RWPE2 (cell line): ENCODE measurements at regions not wholly inside any gene's neighbourhood (a gene's known extent, or its start where the extent isn't known, plus 50 kb on each side); places are given as distances from the start of the nearest gene placed in this dataset.

ENCODE experiments used
- ATAC-seq: fragments of 200-7000 bp; cut with Tn5 transposase; 3 replicates; pipeline ENCODE4 v1.9.1; 2021; ENCODE audit warnings: low read depth
- DNase-seq: peaks from one replicate; pipeline ENCODE4 v3.0.0-alpha.2; 2020; ENCODE audit warnings: low spot score
- H3K27ac ChIP-seq: fragments of 450-650 bp; 2 replicates; pipeline ENCODE4 v1.5.1; 2017; ENCODE audit warnings: mild to moderate bottlenecking; ENCODE audit not compliant: poor library complexity, severe bottlenecking
- H3K27me3 ChIP-seq: fragments of 250-450 bp; sonication (Bioruptor Pico); 2 replicates; pipeline ENCODE4 v1.5.1; 2021; ENCODE audit warnings: mild to moderate bottlenecking, moderate library complexity; ENCODE audit not compliant: insufficient read depth, poor library complexity, severe bottlenecking
- H3K36me3 ChIP-seq: fragments of 250-450 bp; sonication (Bioruptor Pico); 2 replicates; pipeline ENCODE4 v1.5.1; 2020; ENCODE audit warnings: low read depth, mild to moderate bottlenecking, moderate library complexity
- H3K4me1 ChIP-seq: fragments of 250-450 bp; sonication (Bioruptor Pico); 2 replicates; pipeline ENCODE4 v1.5.1; 2021; ENCODE audit warnings: mild to moderate bottlenecking, moderate library complexity; ENCODE audit not compliant: insufficient read depth, poor library complexity, severe bottlenecking
- H3K4me3 ChIP-seq: fragments of 250-450 bp; sonication (Bioruptor Pico); 2 replicates; pipeline ENCODE4 v1.5.1; 2021; ENCODE audit warnings: mild to moderate bottlenecking, moderate library complexity; ENCODE audit not compliant: severe bottlenecking
- H3K9me3 ChIP-seq: fragments of 250-450 bp; sonication (Bioruptor Pico); 2 replicates; pipeline ENCODE4 v1.5.1; 2021; ENCODE audit warnings: mild to moderate bottlenecking, moderate library complexity; ENCODE audit not compliant: severe bottlenecking
- CTCF ChIP-seq: fragments of 450-650 bp; IDR thresholded peaks from one replicate; pipeline ENCODE4 v1.5.1; 2017; ENCODE audit warnings: mild to moderate bottlenecking, moderate library complexity; ENCODE audit not compliant: poor library complexity, severe bottlenecking

- no peak overlapping the region for H3K27ac ChIP-seq
- no peaks in the 10 kb centered on the region for H3K27me3 ChIP-seq
- no peak for ATAC-seq
- no peaks in the 10 kb centered on the region for H3K36me3 ChIP-seq
- H3K9me3 ChIP-seq, result peaks cover 15% of the 10 kb centered on the region
- no peak for TF ChIP-seq CTCF
- H3K4me3 ChIP-seq, result no peak overlapping the region
- no peaks in the 10 kb centered on the region for H3K4me1 ChIP-seq
- no peak for DNase-seq
These were observed 264.2 kb downstream of the IRX2 start for GRCh38 chr5:2487152-2487763.

- no peaks in the 10 kb centered on the region for H3K36me3 ChIP-seq
- TF ChIP-seq CTCF, result no peak
These were observed 265.1 kb downstream of the IRX2 start for GRCh38 chr5:2486373-2486772.

GRCh38 chr5:2482778-2483177, 268.7 kb downstream of the IRX2 start:
- DNase-seq, result no peak
- no peaks in the 10 kb centered on the region for H3K36me3 ChIP-seq
- H3K9me3 ChIP-seq, result peaks cover 14% of the 10 kb centered on the region
- TF ChIP-seq CTCF, result no peak
- H3K4me1 ChIP-seq, result no peaks in the 10 kb centered on the region
- H3K4me3 ChIP-seq, result no peak overlapping the region
- no peak overlapping the region for H3K27ac ChIP-seq
- no peaks in the 10 kb centered on the region for H3K27me3 ChIP-seq
- no peak for ATAC-seq

More at GRCh38 chr5:2486373-2486772, 265.1 kb downstream of the IRX2 start:
- Histone ChIP-seq H3K27me3 (no peaks in the 10 kb centered on the region), H3K9me3 (peaks cover 14% of the 10 kb centered on the region), H3K4me1 (no peaks in the 10 kb centered on the region), H3K27ac (no peak overlapping the region), H3K4me3 (no peak overlapping the region)
- DNase-seq, result no peak
- no peak for ATAC-seq

- Histone ChIP-seq H3K27ac (no peak overlapping the region), H3K9me3 (peaks cover 12% of the 10 kb centered on the region), H3K36me3 (no peaks in the 10 kb centered on the region), H3K27me3 (peaks cover 8% of the 10 kb centered on the region), H3K4me3 (no peak overlapping the region), H3K4me1 (no peaks in the 10 kb centered on the region)
- no peak for TF ChIP-seq CTCF
- ATAC-seq, result no peak
- no peak for DNase-seq
These were observed 270.6 kb downstream of the IRX2 start for GRCh38 chr5:2480871-2481270.

GRCh38 chr5:2475902-2476301, 275.6 kb downstream of the IRX2 start:
- H3K9me3 ChIP-seq, result peaks cover 4% of the 10 kb centered on the region
- no peak for ATAC-seq
- H3K4me1 ChIP-seq, result no peaks in the 10 kb centered on the region

More at GRCh38 chr5:2475902-2476301, 275.6 kb downstream of the IRX2 start:
- DNase-seq, result no peak
- peaks cover 36% of the 10 kb centered on the region for H3K27me3 ChIP-seq
- no peak for TF ChIP-seq CTCF
- no peak overlapping the region for H3K4me3 ChIP-seq
- no peaks in the 10 kb centered on the region for H3K36me3 ChIP-seq
- H3K27ac ChIP-seq, result no peak overlapping the region
